ENCODE measurements at regions not wholly inside any gene's neighbourhood (a gene's known extent, or its start where the extent isn't known, plus 50 kb on each side); places are given as distances from the start of the nearest gene placed in this dataset.

- H3K36me3 ChIP-seq (ENCODE audit: control insufficient read depth, insufficient read depth, low read length) = no peaks in the 10 kb centered on the region
- no peak for DNase-seq (ENCODE audit: low read depth)
- TF ChIP-seq CTCF (IDR thresholded peaks at IDR 0.05; ENCODE audit: insufficient read depth, low read length, poor library complexity, severe bottlenecking) = no peak
These were observed 114.4 kb upstream of the RAB3GAP2 start for GRCh38 chr1:220386494-220387195.

GRCh38 chr1:220385158-220385557 lies 112.9 kb upstream of the RAB3GAP2 start:
- H3K27me3 ChIP-seq (ENCODE audit: control insufficient read depth, insufficient read depth, low read length) = no peaks in the 10 kb centered on the region
- no peak for TF ChIP-seq CTCF (IDR thresholded peaks at IDR 0.05; ENCODE audit: insufficient read depth, low read length, poor library complexity, severe bottlenecking)
- H3K36me3 ChIP-seq (ENCODE audit: control insufficient read depth, insufficient read depth, low read length) = no peaks in the 10 kb centered on the region
- no peak for DNase-seq (ENCODE audit: low read depth)
- H3K4me3 ChIP-seq (ENCODE audit: low read depth, low read length) = no peak overlapping the region

More at GRCh38 chr1:220386494-220387195, 114.4 kb upstream of the RAB3GAP2 start:
- no peaks in the 10 kb centered on the region for H3K27me3 ChIP-seq (ENCODE audit: control insufficient read depth, insufficient read depth, low read length)
- no peak overlapping the region for H3K4me3 ChIP-seq (ENCODE audit: low read depth, low read length)

GRCh38 chr1:220382994-220383393 lies 110.7 kb upstream of the RAB3GAP2 start:
- Histone ChIP-seq H3K36me3 (ENCODE audit: control insufficient read depth, insufficient read depth, low read length) (no peaks in the 10 kb centered on the region), H3K4me3 (ENCODE audit: low read depth, low read length) (no peak overlapping the region), H3K27me3 (ENCODE audit: control insufficient read depth, insufficient read depth, low read length) (no peaks in the 10 kb centered on the region)
- no peak for DNase-seq (ENCODE audit: low read depth)
- no peak for TF ChIP-seq CTCF (IDR thresholded peaks at IDR 0.05; ENCODE audit: insufficient read depth, low read length, poor library complexity, severe bottlenecking)

GRCh38 chr1:220380885-220381284 lies 108.6 kb upstream of the RAB3GAP2 start:
- no peak for DNase-seq (ENCODE audit: low read depth)
- Histone ChIP-seq H3K36me3 (ENCODE audit: control insufficient read depth, insufficient read depth, low read length) (no peaks in the 10 kb centered on the region), H3K27me3 (ENCODE audit: control insufficient read depth, insufficient read depth, low read length) (no peaks in the 10 kb centered on the region), H3K4me3 (ENCODE audit: low read depth, low read length) (no peak overlapping the region)
- no peak for TF ChIP-seq CTCF (IDR thresholded peaks at IDR 0.05; ENCODE audit: insufficient read depth, low read length, poor library complexity, severe bottlenecking)

GRCh38 chr1:220378571-220379302 lies 106.5 kb upstream of the RAB3GAP2 start:
- Histone ChIP-seq H3K36me3 (ENCODE audit: control insufficient read depth, insufficient read depth, low read length) (no peaks in the 10 kb centered on the region), H3K4me3 (ENCODE audit: low read depth, low read length) (no peak overlapping the region), H3K27me3 (ENCODE audit: control insufficient read depth, insufficient read depth, low read length) (no peaks in the 10 kb centered on the region)
- no peak for TF ChIP-seq CTCF (IDR thresholded peaks at IDR 0.05; ENCODE audit: insufficient read depth, low read length, poor library complexity, severe bottlenecking)
- no peak for DNase-seq (ENCODE audit: low read depth)

Measured in kidney epithelial cell (primary cell).